ENCODE measurements at regions not wholly inside any gene's neighbourhood (a gene's known extent, or its start where the extent isn't known, plus 50 kb on each side); places are given as distances from the start of the nearest gene placed in this dataset.
"Not testable (repeated sequence)": the region's sequence is repeated elsewhere in the genome, so short reads cannot be mapped to it uniquely, and the experiment has no call there.

DNA sequence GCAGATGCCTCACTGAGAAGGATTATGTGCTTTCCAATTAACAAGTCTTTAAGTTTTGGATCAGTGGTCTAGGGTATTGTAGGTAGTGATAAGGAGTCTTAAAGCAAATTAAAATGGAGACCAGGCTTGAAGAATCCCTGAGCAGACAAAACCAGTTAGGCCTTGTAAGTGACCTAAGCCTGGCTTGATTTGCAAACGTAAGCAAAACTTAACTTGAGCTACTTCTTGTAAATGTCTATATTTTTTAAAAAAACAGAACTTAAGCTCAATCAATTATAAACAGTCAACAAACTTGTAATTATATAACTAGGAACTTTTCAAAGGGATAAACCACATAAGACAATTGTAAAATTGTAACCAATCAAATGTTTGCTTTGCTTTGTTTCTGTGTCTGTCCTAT, 72.7 kb upstream of the NALF2 start:
- no peak for DNase-seq

DNA sequence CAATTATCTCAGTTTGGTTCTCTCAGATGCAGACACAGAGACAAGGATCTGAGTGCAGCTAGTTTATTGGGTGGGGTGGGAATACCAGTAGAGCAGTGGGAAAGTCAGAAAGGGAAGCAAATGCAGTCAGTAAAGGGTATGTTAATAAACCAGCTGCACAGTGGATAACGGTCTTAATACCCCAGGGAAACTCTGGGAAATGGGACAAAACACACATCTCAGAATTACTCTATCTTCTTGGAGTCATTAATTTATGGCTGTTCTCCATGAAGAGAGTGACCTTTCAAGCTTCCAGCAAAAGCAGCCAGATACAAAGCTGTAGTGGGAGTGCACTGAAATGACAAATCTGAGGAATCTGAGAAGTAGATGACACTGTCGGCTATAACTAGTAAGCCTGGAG, 73.3 kb upstream of the NALF2 start:
- DNase-seq, result no peak

DNA sequence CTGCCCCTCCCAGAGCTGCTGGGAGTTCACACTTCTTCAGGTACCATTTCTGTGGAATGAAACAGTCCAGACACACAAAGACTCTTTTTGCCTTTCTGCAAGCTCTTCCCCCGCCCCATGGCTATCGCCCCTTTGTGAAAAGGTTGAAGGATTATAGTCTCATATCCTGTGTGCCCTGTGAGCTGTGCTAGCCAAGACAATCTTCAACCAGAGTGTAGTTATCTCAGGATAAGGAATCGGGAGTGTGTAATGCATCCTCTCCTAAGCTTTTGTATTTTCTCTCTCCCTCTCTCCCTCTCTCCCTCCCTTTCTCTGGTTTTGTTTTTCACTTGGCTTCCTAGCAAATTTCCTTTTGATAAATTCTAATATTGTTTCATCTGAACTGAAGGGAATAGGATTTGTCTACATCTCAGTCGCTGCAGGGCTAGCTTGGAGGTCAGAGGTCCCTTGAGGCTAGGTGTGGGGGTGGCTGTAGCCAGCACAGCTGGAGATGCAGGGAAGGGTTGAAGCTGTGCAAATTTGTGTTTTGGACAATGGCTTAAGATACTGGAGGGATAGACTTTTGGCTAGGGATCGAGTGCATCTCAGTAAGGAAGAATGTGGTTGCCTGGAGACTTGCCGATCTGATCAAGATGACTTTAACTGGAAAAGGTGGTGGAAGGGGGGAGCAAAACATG, 74.6 kb upstream of the NALF2 start:
- DNase-seq, result no peak

GRCh38 chrX:69428216-69428615, 75.9 kb upstream of the NALF2 start:
- DNase-seq, result no peak

- no peak for DNase-seq
Observed at GRCh38 chrX:69424910-69425309, 79.2 kb upstream of the NALF2 start.

- DNase-seq, result no peak
Observed at GRCh38 chrX:69424161-69424560, 80.0 kb upstream of the NALF2 start.

- not testable (repeated sequence) for DNase-seq
Observed at GRCh38 chrX:69422208-69422607, 81.9 kb upstream of the NALF2 start.

- DNase-seq, result no peak
Observed at GRCh38 chrX:69415698-69416097, 88.4 kb upstream of the NALF2 start.

GRCh38 chrX:69412661-69413060, 91.5 kb upstream of the NALF2 start:
- no peak for DNase-seq

- DNase-seq, result no peak
Observed at GRCh38 chrX:69398881-69399280, 105.2 kb upstream of the NALF2 start.

DNA sequence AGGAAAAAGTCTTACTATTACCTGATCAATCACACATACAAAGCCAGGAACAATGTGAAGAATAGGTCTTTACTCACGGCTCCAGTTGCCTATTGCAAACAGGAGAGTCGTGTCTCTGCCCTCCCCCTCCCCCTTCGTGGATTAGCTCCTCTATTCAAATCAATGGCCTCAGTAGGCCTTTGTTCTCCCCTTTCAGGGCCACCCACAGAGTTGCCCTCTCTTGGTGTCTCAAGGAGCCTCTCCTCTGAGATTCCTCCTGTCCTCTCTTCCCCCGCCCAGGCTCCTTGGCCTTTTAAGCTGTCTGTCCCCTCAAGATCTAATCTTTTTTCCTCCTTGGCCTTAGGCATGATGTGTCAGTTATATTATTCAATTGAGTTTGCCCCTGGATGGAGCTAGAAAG, 107.2 kb upstream of the NALF2 start:
- no peak for DNase-seq

DNA sequence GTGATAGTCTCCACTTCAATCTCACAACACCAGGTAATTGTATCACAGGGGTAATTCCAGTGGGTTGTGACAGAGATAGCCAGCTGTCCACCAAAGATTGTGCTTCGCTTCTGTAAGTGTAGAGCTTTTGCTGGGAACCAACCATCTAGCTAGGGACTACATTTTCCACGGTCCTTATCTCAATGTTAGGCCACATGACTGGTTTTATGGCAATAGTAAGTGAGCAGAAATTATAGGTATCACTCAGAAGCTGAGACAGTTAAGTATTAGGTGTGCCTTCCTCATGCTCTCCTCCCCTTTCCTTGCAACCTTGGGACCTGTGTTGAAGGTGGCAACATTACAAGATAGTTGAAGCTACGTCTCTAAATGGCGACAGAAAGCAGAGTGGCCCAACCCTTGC, 108.8 kb upstream of the NALF2 start:
- no peak for DNase-seq

DNA sequence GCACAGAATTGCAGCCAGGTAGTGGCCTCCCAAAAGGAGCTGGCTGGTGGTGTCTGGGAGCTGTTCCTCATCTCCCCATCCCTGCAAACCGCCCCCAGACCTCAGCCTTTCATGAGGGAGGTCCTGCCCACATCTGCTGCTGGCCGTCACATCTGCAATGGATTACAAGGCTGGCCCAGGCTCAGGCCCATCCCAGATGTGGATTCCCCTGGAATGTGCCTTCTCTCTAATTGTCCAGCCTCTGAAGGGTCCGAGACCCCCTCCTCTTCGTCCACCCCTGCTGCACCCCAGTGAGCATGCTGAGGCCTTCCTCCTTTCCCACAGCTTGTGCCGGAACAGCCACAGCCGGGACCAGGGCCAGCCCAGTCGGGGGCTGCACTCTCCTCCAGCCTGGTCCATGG, 115.0 kb upstream of the NALF2 start:
- DNase-seq, result no peak

- DNase-seq, result peak in 5 of 58 donors; percentile 0 to 11 (median 0)
Observed at GRCh38 chrX:69388526-69388925, 115.6 kb upstream of the NALF2 start.

GRCh38 chrX:69387567-69388487, 116.3 kb upstream of the NALF2 start:
- peak in 33 of 58 donors; percentile 0 to 34 (median 2) for DNase-seq

DNA sequence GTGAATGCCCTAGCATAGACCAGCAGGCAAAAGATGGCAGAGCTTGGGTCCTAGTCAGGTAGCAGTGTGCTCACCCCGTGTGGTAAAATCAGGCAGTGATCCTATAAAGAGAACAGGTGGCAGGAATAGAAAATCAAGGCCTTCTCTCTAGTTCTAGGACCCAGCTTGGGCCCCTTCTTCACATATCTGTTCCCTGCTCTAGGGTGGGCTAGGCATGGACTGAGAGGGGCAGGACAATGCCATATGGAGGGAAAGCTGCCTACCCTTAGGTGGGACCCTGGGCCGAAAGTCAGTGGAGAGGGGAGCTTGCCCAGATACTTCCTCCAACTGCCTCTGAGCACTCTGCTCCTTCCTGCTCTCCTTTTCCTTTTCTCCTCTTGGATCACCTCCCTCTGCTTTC, 117.4 kb upstream of the NALF2 start:
- no peak for DNase-seq

GRCh38 chrX:69379412-69379811, 124.7 kb upstream of the NALF2 start:
- no peak for DNase-seq

GRCh38 chrX:69374569-69374968, 129.6 kb upstream of the NALF2 start:
- DNase-seq, result no peak

GRCh38 chrX:69372435-69372834, 131.7 kb upstream of the NALF2 start:
- no peak for DNase-seq

- DNase-seq, result no peak
Observed at GRCh38 chrX:69371159-69371558, 133.0 kb upstream of the NALF2 start.

GRCh38 chrX:69369999-69370398, 134.1 kb upstream of the NALF2 start:
- DNase-seq, result no peak

DNA sequence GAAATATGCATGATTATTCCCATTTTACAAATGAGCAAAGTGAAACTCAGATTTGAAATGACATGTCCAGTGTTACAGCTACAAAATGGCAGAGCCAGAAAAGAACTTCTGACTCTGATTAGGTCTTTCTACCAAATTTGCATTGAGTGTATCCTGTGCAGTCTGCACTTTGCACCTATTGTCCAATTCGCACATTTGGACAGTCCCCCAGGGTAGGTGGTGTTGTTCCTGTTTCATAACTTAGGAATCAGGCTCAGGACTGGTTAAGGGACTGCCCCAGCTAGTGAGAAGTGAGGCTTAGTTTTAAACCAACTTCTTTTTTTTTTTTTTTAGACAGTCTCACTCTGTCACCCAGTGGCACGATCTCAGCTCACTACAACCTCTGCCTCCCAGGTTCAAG, 137.9 kb upstream of the NALF2 start:
- no peak for DNase-seq

DNA sequence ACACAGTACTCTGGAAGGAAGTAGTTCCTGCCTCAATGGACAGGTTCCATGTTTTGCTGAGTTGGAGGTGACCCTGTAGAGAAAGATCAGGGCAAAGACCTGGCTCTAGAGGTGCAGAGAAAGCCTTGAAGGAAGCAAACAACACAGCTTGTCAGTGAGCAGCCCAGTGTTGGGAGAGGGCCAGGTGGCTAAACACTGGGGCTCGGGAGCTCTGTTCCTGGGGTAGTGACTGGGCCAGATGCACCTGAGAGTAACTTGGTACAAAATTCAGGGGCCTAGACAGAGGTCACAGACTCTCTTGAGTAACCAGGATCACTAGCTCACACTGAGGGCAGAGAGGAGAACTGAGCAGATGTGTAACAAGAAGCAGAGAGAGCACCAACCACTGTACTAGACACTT, 138.4 kb upstream of the NALF2 start:
- DNase-seq, result no peak
